Loucy (cell line): ENCODE measurements at regions not wholly inside any gene's neighbourhood (a gene's known extent, or its start where the extent isn't known, plus 50 kb on each side); places are given as distances from the start of the nearest gene placed in this dataset.

Source experiments
- EZH2phosphoT487 ChIP-seq: fragments of 200-600 bp; IDR thresholded peaks from 2 replicates; pipeline ENCODE4 v1.6.1; 2018; ENCODE audit warnings: antibody characterized with exemption, mild to moderate bottlenecking, moderate library complexity, borderline replicate concordance
- TF ChIP-seq, protein P1 (sequence below): fragments of 200-600 bp; sonication (generic); conservative IDR thresholded peaks from 2 replicates; pipeline ENCODE4 v1.5.1; 2014; ENCODE audit warnings: mild to moderate bottlenecking, antibody characterized with exemption, low read length

DNA sequence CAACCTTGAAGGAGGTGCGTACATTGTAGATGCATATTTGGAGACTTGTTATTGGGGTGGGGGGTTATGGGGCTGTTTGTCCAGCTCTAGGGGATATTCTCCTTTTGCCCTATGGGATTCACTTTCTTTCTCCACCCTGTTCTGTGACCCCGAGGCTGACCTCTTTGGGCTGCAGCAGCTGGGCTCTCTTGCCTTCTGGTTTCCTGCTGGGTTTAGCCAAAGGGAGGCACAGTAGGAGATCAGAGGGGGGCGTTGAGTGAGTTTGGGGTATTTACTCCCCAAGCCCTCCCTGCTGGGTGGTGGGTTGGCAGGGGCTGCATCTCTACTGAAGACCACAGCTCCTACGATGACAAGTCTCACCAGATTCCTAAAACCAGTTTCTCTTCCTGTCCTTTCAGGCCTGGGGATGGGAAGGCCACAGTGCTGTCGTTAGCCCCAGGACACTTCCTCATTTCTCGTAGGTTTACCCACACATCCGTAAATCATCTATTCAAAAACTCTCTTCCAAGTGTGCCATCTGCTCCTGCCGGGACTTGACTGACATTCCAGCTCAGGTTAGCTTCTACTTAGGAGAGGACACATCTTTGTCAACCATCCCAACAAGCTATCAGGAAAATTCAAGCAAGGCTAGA is 127.1 kb downstream of the TMEM30B start:
- TF ChIP-seq, protein P1, sequence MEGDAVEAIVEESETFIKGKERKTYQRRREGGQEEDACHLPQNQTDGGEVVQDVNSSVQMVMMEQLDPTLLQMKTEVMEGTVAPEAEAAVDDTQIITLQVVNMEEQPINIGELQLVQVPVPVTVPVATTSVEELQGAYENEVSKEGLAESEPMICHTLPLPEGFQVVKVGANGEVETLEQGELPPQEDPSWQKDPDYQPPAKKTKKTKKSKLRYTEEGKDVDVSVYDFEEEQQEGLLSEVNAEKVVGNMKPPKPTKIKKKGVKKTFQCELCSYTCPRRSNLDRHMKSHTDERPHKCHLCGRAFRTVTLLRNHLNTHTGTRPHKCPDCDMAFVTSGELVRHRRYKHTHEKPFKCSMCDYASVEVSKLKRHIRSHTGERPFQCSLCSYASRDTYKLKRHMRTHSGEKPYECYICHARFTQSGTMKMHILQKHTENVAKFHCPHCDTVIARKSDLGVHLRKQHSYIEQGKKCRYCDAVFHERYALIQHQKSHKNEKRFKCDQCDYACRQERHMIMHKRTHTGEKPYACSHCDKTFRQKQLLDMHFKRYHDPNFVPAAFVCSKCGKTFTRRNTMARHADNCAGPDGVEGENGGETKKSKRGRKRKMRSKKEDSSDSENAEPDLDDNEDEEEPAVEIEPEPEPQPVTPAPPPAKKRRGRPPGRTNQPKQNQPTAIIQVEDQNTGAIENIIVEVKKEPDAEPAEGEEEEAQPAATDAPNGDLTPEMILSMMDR, result no peak
- TF ChIP-seq EZH2phosphoT487, result no peak
